Amniotic epithelial cell (primary cell): ENCODE measurements at regions not wholly inside any gene's neighbourhood (a gene's known extent, or its start where the extent isn't known, plus 50 kb on each side); places are given as distances from the start of the nearest gene placed in this dataset.
A peak's percentile ranks its signal among the peaks of the same experiment; 100 is the strongest.
"Not testable (repeated sequence)": the region's sequence is repeated elsewhere in the genome, so short reads cannot be mapped to it uniquely, and the experiment has no call there.

ENCODE experiments used
- DNase-seq: peaks from one replicate; pipeline ENCODE4 v3.0.0-alpha.2; 2010; ENCODE audit warnings: low read depth

- no peak for DNase-seq
These were observed 76.8 kb upstream of the COX20 start for GRCh38 chr1:244758708-244759107.

- DNase-seq, result no peak
These were observed 76.3 kb upstream of the COX20 start for GRCh38 chr1:244759158-244759557.

- no peak for DNase-seq
These were observed 75.0 kb upstream of the COX20 start for GRCh38 chr1:244760471-244760870.

GRCh38 chr1:244761279-244761678, 74.2 kb upstream of the COX20 start:
- DNase-seq, result no peak

- no peak for DNase-seq
These were observed 72.8 kb upstream of the COX20 start for GRCh38 chr1:244762629-244763028.

GRCh38 chr1:244768186-244768585, 67.3 kb upstream of the COX20 start:
- no peak for DNase-seq

- no peak for DNase-seq
These were observed 66.7 kb upstream of the COX20 start for GRCh38 chr1:244768804-244769203.

- DNase-seq, result not testable (repeated sequence)
These were observed 64.9 kb upstream of the COX20 start for GRCh38 chr1:244770556-244770955.

- DNase-seq, result no peak
These were observed 61.9 kb upstream of the COX20 start for GRCh38 chr1:244773513-244773912.

- DNase-seq, result not testable (repeated sequence)
These were observed 58.7 kb upstream of the COX20 start for GRCh38 chr1:244776783-244777182.

- peak; percentile 75 for DNase-seq
These were observed 57.1 kb upstream of the COX20 start for GRCh38 chr1:244778344-244778743.

GRCh38 chr1:244779410-244779809, 56.0 kb upstream of the COX20 start:
- no peak for DNase-seq

- no peak for DNase-seq
These were observed 55.1 kb upstream of the COX20 start for GRCh38 chr1:244780311-244780710.

GRCh38 chr1:244782056-244782455, 53.4 kb upstream of the COX20 start:
- DNase-seq, result no peak

- no peak for DNase-seq
These were observed 52.3 kb upstream of the COX20 start for GRCh38 chr1:244783138-244783537.
